H1 (cell line): ENCODE measurements at regions not wholly inside any gene's neighbourhood (a gene's known extent, or its start where the extent isn't known, plus 50 kb on each side); places are given as distances from the start of the nearest gene placed in this dataset.

Experiments
- CBX5 ChIP-seq: fragments of 300-800, 300-1000 bp; sonication (generic); IDR thresholded peaks from 2 replicates; pipeline ENCODE4 v1.7.1; 2016; ENCODE audit warnings: antibody characterized with exemption, low read length, low read depth
- HDAC6 ChIP-seq: IDR thresholded peaks from one replicate; pipeline ENCODE4 v1.7.1; 2012; ENCODE audit warnings: low read depth, mild to moderate bottlenecking, inconsistent platforms, low read length, moderate library complexity
- NANOG ChIP-seq: IDR thresholded peaks from 2 replicates; pipeline ENCODE4 v1.6.1; 2011; ENCODE audit warnings: low read length, low read depth, mild to moderate bottlenecking, inconsistent platforms; ENCODE audit not compliant: insufficient read depth, poor library complexity, severe bottlenecking

DNA sequence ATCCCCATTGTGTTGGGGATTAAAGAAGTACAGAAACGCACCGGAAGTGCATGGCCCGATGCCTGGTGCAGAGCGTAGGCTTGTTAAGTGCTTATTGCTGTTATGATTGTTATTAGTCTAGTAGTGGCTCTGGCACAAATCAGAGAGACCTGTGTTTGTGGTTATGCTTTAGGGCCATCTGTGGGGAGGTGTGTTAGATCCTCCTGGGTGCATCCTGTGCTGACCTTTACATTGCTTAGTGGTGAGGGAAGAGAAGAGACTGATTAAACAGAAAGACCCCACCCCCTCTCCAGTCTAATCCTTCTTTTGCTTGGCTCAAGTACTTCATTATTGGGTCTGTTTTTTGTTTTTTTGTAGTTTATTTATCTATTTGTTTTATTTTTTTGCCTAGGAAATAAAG is 112.7 kb upstream of the SPRY4 start:
- no peak for TF ChIP-seq NANOG
- no peak for TF ChIP-seq CBX5
- TF ChIP-seq HDAC6 = no peak
